CD14-positive monocyte (primary cell): ENCODE measurements at regions not wholly inside any gene's neighbourhood (a gene's known extent, or its start where the extent isn't known, plus 50 kb on each side); places are given as distances from the start of the nearest gene placed in this dataset.

Experiments
- DNase-seq, 3 donors: peaks; one replicate each; pipeline ENCODE4 v3.0.0-alpha.2; 2011 to 2022
- H2AFZ ChIP-seq: 2 replicates; pipeline ENCODE4 v1.6.0; 2012; ENCODE audit warnings: mild to moderate bottlenecking, low read depth, low read length, inconsistent platforms; ENCODE audit not compliant: insufficient read depth, poor library complexity, severe bottlenecking
- H3K27ac ChIP-seq, 2 donors: 1 replicate in 1 of 2; 2 replicates in 1 of 2; pipeline ENCODE4 v1.5.1; 2012 to 2013; ENCODE audit warnings: low read length in 2 of 2, control low read depth in 1 of 2, inconsistent platforms in 1 of 2, low read depth in 1 of 2, mild to moderate bottlenecking in 1 of 2
- H3K27me3 ChIP-seq, 2 donors: one replicate each; pipeline versions ENCODE4 v1.6.0 to v1.6.1; 2011 to 2013; ENCODE audit warnings: low read length in 2 of 2; ENCODE audit not compliant: control insufficient read depth in 2 of 2, insufficient read depth in 2 of 2
- H3K36me3 ChIP-seq, 2 donors: replicated peaks in 1 of 2; 1 replicate in 1 of 2; 2 replicates in 1 of 2; pipeline versions ENCODE4 v1.5.1 to v1.6.1; 2012 to 2013; ENCODE audit warnings: low read length in 2 of 2, control low read depth in 1 of 2, inconsistent platforms in 1 of 2, mild to moderate bottlenecking in 1 of 2; ENCODE audit not compliant: insufficient read depth in 2 of 2, control insufficient read depth in 1 of 2
- H3K4me1 ChIP-seq, 2 donors: 1 replicate in 1 of 2; 2 replicates in 1 of 2; pipeline versions ENCODE4 v1.5.1 to v1.6.1; 2012 to 2013; ENCODE audit warnings: low read length in 2 of 2, control low read depth in 1 of 2, inconsistent platforms in 1 of 2, mild to moderate bottlenecking in 1 of 2, moderate library complexity in 1 of 2; ENCODE audit not compliant: insufficient read depth in 2 of 2, control insufficient read depth in 1 of 2
- H3K4me2 ChIP-seq: replicated peaks from 2 replicates; pipeline ENCODE3; 2012; ENCODE audit warnings: low read length, moderate library complexity, mild to moderate bottlenecking; ENCODE audit not compliant: poor library complexity, severe bottlenecking; ENCODE audit errors: extremely low read depth
- H3K4me3 ChIP-seq, 3 experiments: fragments of 200-600 bp in 1 of 3; sonication (generic) in 1 of 3; replicated peaks in 1 of 3; 1 replicate in 2 of 3; 2 replicates in 1 of 3; pipeline ENCODE4 v1.5.1; 2011 to 2013; ENCODE audit warnings: low read length in 3 of 3, mild to moderate bottlenecking in 3 of 3, control low read depth in 2 of 3, low read depth in 2 of 3, inconsistent platforms in 1 of 3, moderate library complexity in 1 of 3
- H3K79me2 ChIP-seq: 2 replicates; pipeline ENCODE4 v1.6.0; 2012; ENCODE audit warnings: mild to moderate bottlenecking, control low read depth, inconsistent platforms, low read length, moderate library complexity; ENCODE audit not compliant: insufficient read depth
- H3K9ac ChIP-seq: 2 replicates; pipeline ENCODE4 v1.6.0; 2017; ENCODE audit warnings: low read length, mild to moderate bottlenecking; ENCODE audit not compliant: insufficient read depth, poor library complexity, severe bottlenecking
- H3K9me3 ChIP-seq, 2 donors: replicated peaks in 1 of 2; 1 replicate in 1 of 2; 2 replicates in 1 of 2; pipeline versions ENCODE4 v1.5.1 to v1.6.1; 2012 to 2013; ENCODE audit warnings: low read length in 2 of 2, control low read depth in 1 of 2; ENCODE audit not compliant: control insufficient read depth in 1 of 2, insufficient read depth in 1 of 2
- H4K20me1 ChIP-seq: 2 replicates; pipeline ENCODE4 v1.6.0; 2012; ENCODE audit warnings: mild to moderate bottlenecking, low read length, control low read depth, moderate library complexity; ENCODE audit not compliant: insufficient read depth
- H3K27ac Mint-ChIP-seq, 7 donors: one replicate each; pipeline ENCODE4 v1.8.0; 2020; ENCODE audit warnings: mild to moderate bottlenecking in 7 of 7, mixed read lengths in 7 of 7, moderate library complexity in 6 of 7, inconsistent platforms in 2 of 7
- H3K27me3 Mint-ChIP-seq, 3 donors: one replicate each; pipeline ENCODE4 v1.8.0; 2021 to 2022; ENCODE audit warnings: low read depth in 3 of 3, mild to moderate bottlenecking in 3 of 3, mixed read lengths in 3 of 3, moderate library complexity in 3 of 3, inconsistent platforms in 1 of 3
- H3K36me3 Mint-ChIP-seq, 2 donors: one replicate each; pipeline ENCODE4 v1.8.0; 2020; ENCODE audit warnings: mixed read lengths in 2 of 2, inconsistent platforms in 1 of 2, mild to moderate bottlenecking in 1 of 2
- H3K4me1 Mint-ChIP-seq: one replicate; pipeline ENCODE4 v1.8.0; 2020; ENCODE audit warnings: mild to moderate bottlenecking, mixed read lengths
- H3K4me3 Mint-ChIP-seq, 2 donors: one replicate each; pipeline ENCODE4 v1.8.0; 2020; ENCODE audit warnings: mild to moderate bottlenecking in 2 of 2, mixed read lengths in 2 of 2, moderate library complexity in 1 of 2
- H3K9me3 Mint-ChIP-seq, 7 donors: one replicate each; pipeline ENCODE4 v1.8.0; 2020 to 2022; ENCODE audit warnings: mixed read lengths in 7 of 7, mild to moderate bottlenecking in 6 of 7, moderate library complexity in 6 of 7, inconsistent platforms in 2 of 7
- CTCF ChIP-seq: fragments of 200-600 bp; IDR thresholded peaks from one replicate; pipeline ENCODE4 v1.8.0; 2022; ENCODE audit warnings: antibody characterized with exemption, mild to moderate bottlenecking
- WGBS: methylation state at CpG from one replicate; pipeline ENCODE4 v1.1.5; 2013; ENCODE audit warnings: missing lambda C conversion rate; ENCODE audit not compliant: insufficient coverage; 5-methylcytosine and 5-hydroxymethylcytosine counted together
- intact Hi-C, 2 donors: fragments of 100-400 bp; cut with micrococcal nuclease; formaldehyde crosslinking; loops; one replicate each; pipeline versions ENCODE4 v1.15.0 to v1.15.1; 2023

DNA sequence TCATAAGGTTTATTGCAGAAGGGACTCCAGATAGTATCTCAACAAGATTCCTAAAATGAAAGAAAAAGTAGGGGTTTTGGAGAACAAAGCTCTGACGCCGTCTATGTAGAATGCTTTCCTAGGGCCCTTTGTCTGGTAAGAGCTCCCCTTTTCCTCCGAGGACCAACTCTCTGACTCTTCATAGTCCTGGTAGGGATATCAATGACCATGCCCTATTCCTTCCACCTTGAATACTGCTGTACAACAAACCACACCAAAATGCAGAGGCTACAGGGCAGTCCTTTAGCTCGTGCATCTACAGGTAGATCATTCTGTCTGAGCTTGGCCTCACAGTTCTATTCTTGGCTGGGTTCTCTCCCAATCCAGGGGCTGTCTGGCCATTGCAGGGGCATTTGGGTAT is 190.3 kb downstream of the WDR11 start:
- intact Hi-C loops, result no loop called here
- Histone ChIP-seq H3K27me3 (peaks cover 6 to 7% of the 10 kb centered on the region in 2 donors), H3K9ac (no peak overlapping the region), H3K79me2 (no peaks in the 10 kb centered on the region), H3K27ac (no peak overlapping the region), H3K4me1 (no peaks in the 10 kb centered on the region), H3K4me3 (no peak overlapping the region), H3K36me3 (no peaks in the 10 kb centered on the region), H3K4me2 (no peak overlapping the region), H3K9me3 (no peaks in the 10 kb centered on the region), H2AFZ (no peak overlapping the region), H4K20me1 (no peaks in the 10 kb centered on the region)
- H3K27ac Mint-ChIP-seq, result no peak overlapping the region
- no peak for TF ChIP-seq CTCF
- peaks cover 7% of the 10 kb centered on the region for H3K4me1 Mint-ChIP-seq
- peaks cover 0 to 5% (median 0%) of the 10 kb centered on the region in 7 donors for H3K9me3 Mint-ChIP-seq
- peaks cover 4 to 14% (median 5%) of the 10 kb centered on the region in 3 donors for H3K27me3 Mint-ChIP-seq
- DNase-seq, result no peak
- no peak overlapping the region for H3K4me3 Mint-ChIP-seq
- H3K36me3 Mint-ChIP-seq, result no peaks in the 10 kb centered on the region
- 91% methylated on average over 2 of the region's 4 CpGs for whole genome bisulfite sequencing

DNA sequence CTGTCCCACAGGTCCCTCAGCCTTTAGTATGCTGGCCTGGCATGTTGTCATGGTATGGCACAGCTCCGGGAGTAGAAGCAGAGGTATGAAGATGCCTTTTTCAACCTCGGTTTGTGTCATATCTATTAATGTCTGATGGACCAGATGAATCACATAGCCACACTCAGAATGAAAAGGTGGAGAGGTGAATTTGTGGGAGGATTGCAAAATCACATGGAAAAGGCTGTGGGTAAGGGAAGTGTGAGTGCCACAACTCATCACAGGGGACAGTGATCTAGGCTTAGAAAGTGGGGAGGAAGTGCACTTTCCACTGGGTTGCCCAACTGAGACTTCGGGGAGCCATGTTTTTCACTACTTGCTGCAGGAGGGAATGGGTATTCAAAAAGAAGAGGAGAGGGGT is 190.7 kb downstream of the WDR11 start:
- Histone ChIP-seq H4K20me1 (no peaks in the 10 kb centered on the region), H3K27ac (no peak overlapping the region), H2AFZ (no peak overlapping the region), H3K4me2 (no peak overlapping the region), H3K9ac (no peak overlapping the region), H3K36me3 (no peaks in the 10 kb centered on the region), H3K4me3 (no peak overlapping the region), H3K27me3 (peaks cover 6 to 7% of the 10 kb centered on the region in 2 donors), H3K9me3 (no peaks in the 10 kb centered on the region), H3K4me1 (no peaks in the 10 kb centered on the region), H3K79me2 (no peaks in the 10 kb centered on the region)
- no peak for TF ChIP-seq CTCF
- Mint-ChIP-seq H3K27ac (no peak overlapping the region), H3K4me3 (no peak overlapping the region), H3K9me3 (peaks cover 0 to 5% (median 0%) of the 10 kb centered on the region in 7 donors), H3K27me3 (peaks cover 4 to 14% (median 5%) of the 10 kb centered on the region in 3 donors), H3K36me3 (no peaks in the 10 kb centered on the region), H3K4me1 (peaks cover 7% of the 10 kb centered on the region)
- intact Hi-C loops, result no loop called here
- DNase-seq, result no peak
- WGBS, result 87% methylated on average over 2 of the region's 3 CpGs
